ENCODE measurements at regions not wholly inside any gene's neighbourhood (a gene's known extent, or its start where the extent isn't known, plus 50 kb on each side); places are given as distances from the start of the nearest gene placed in this dataset.

DNA sequence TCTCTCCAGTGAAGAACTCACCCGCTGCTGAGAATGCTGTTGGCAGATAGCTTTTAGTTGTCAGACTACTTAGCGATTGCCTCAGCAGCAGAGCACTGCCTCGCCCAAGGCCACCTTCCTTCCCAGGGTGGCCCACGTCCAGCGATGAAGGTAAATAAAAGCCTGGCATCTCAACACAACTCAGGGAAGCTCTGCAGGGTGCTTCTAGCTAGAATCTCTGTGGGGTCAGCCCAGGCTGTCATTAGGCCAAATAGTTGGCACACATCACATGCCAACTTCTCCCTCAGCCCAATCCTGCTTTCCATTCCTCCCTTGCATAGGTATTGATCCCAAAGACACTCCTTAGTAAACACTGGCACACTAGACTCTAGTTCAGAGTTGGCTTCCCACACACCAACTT is 368.1 kb upstream of the TMTC1 start:
- Histone ChIP-seq H3K27ac (no peak overlapping the region), H3K4me1 (no peaks in the 10 kb centered on the region), H3K36me3 (no peaks in the 10 kb centered on the region), H3K9me3 (peaks cover 0 to 7% (median 1%) of the 10 kb centered on the region in 4 donors), H3K27me3 (no peaks in the 10 kb centered on the region), H3K4me3 (no peak overlapping the region)
- 58 to 68% methylated on average over 5 of the region's 5 CpGs for WGBS, 2 donors
- intact Hi-C loops (cut with DNase I), result no loop called here
- DNase-seq, result no peak
- TF ChIP-seq EP300 (IDR thresholded peaks at IDR 0.05) (no peak), POLR2A (IDR thresholded peaks at IDR 0.05) (no peak), POLR2AphosphoS5 (IDR thresholded peaks at IDR 0.05) (no peak), CTCF (IDR thresholded peaks at IDR 0.05) (no peak)

- no peaks in the 10 kb centered on the region for H3K4me1 ChIP-seq
- WGBS, 2 donors, result 83 to 85% methylated on average over 5 of the region's 5 CpGs
- no peak for TF ChIP-seq POLR2AphosphoS5 (IDR thresholded peaks at IDR 0.05)
- intact Hi-C loops (cut with DNase I), result no loop called here
- no peak overlapping the region for H3K4me3 ChIP-seq
- H3K36me3 ChIP-seq, result no peaks in the 10 kb centered on the region
- no peak for DNase-seq
- H3K9me3 ChIP-seq, result no peaks in the 10 kb centered on the region
- no peak overlapping the region for H3K27ac ChIP-seq
- H3K27me3 ChIP-seq, result no peaks in the 10 kb centered on the region
Observed at GRCh38 chr12:30146561-30146960, 362.8 kb upstream of the TMTC1 start.

GRCh38 chr12:30145684-30146032 is 361.9 kb upstream of the TMTC1 start:
- H3K4me3 ChIP-seq, result no peak overlapping the region
- DNase-seq, result no peak
- H3K36me3 ChIP-seq, result no peaks in the 10 kb centered on the region
- 6 to 46% methylated on average over 1 of the region's 1 CpG for WGBS, 2 donors
- H3K27ac ChIP-seq, result no peak overlapping the region
- no peaks in the 10 kb centered on the region for H3K9me3 ChIP-seq
- H3K4me1 ChIP-seq, result no peaks in the 10 kb centered on the region
- intact Hi-C loops (cut with DNase I), result no loop called here
- no peaks in the 10 kb centered on the region for H3K27me3 ChIP-seq
- TF ChIP-seq POLR2A (IDR thresholded peaks at IDR 0.05) (no peak), EP300 (IDR thresholded peaks at IDR 0.05) (no peak), POLR2AphosphoS5 (IDR thresholded peaks at IDR 0.05) (no peak), CTCF (IDR thresholded peaks at IDR 0.05) (no peak)

DNA sequence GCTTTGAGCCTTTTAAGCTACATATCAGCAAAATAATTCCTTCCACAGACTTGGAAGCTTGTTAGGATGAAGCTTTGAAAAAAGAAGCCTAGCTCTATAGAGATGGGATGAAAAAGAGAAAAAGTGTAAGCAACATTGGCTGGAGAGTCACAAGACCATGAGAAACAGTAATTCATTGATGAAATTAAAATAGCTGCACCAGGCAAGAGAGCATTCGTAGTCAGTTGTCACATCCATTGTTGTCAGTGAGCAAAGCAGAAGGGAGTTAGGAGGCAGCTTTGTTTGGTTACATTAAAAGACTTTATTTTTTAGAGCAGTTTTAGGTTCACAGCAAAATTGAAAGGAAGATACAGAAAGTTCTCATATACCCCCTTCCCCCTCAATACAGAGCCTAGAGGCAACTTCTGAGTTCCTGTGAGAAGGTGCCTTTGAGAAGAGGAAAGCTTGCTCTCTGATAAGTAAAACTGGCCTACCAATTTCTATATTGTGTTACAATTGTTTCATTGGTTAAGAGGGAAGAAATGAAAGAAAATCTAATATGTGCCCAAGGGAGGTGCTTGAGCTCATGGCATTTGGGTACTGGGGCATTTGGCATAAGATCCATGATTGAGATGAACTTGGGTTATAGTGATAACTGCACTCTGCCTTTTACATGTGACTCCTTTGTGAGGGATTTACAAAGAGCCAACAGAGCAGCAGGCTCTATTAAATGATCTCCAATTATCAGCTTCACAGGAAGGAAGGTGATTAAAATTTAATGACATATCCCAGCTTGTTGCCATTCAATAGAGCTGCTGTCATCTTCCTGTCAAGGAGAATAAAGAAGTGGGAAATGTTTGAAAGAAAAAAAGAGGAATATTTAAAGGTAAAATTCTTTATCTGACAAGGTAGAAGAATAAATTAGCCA is 361.3 kb upstream of the TMTC1 start:
- intact Hi-C loops (cut with DNase I), result no loop called here
- TF ChIP-seq POLR2AphosphoS5 (IDR thresholded peaks at IDR 0.05) (no peak), POLR2A (IDR thresholded peaks at IDR 0.05) (no peak), CTCF (IDR thresholded peaks at IDR 0.05) (no peak), EP300 (IDR thresholded peaks at IDR 0.05) (no peak)
- Histone ChIP-seq H3K27ac (no peak overlapping the region), H3K4me3 (no peak overlapping the region), H3K4me1 (no peaks in the 10 kb centered on the region), H3K36me3 (no peaks in the 10 kb centered on the region), H3K9me3 (no peaks in the 10 kb centered on the region), H3K27me3 (no peaks in the 10 kb centered on the region)
- 74 to 88% methylated on average over 1 of the region's 1 CpG for WGBS, 2 donors
- DNase-seq, result no peak

DNA sequence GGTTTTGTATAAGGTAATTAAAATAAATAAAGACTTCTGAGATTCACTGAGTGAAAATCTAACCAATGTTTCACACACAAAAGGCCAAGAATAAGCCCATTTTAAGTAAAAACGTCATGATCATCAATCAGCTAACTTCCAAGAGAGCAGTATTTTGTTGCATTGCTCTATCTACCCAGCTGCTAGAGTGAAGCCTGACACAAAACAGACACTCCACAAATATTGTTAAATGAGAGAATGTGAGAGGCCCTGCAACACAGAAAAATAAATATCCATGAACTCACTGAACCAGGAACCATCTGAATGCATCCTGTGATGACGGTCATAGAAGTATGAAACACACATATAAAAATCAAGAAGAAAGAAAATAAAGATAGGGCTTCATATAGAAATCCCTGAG is 358.6 kb upstream of the TMTC1 start:
- Histone ChIP-seq H3K4me3 (no peak overlapping the region), H3K27ac (no peak overlapping the region), H3K9me3 (no peaks in the 10 kb centered on the region), H3K4me1 (no peaks in the 10 kb centered on the region), H3K27me3 (no peaks in the 10 kb centered on the region), H3K36me3 (no peaks in the 10 kb centered on the region)
- intact Hi-C loops (cut with DNase I), result no loop called here
- TF ChIP-seq POLR2AphosphoS5 (IDR thresholded peaks at IDR 0.05), result no peak
- TF ChIP-seq POLR2A (IDR thresholded peaks at IDR 0.05), result no peak
- TF ChIP-seq CTCF (IDR thresholded peaks at IDR 0.05), result no peak
- no peak for TF ChIP-seq EP300 (IDR thresholded peaks at IDR 0.05)
- 52 to 60% methylated on average over 2 of the region's 2 CpGs for WGBS, 2 donors
- no peak for DNase-seq

All from sigmoid colon (tissue), 6 donors.